ENCODE measurements at regions not wholly inside any gene's neighbourhood (a gene's known extent, or its start where the extent isn't known, plus 50 kb on each side); places are given as distances from the start of the nearest gene placed in this dataset.
A peak's percentile ranks its signal among the peaks of the same experiment; 100 is the strongest.

- no peak for TF ChIP-seq CTCF (conservative IDR thresholded peaks at IDR 0.05; ENCODE audit: low read depth, low read length)
- H3K4me3 ChIP-seq (ENCODE audit: low read depth, low read length): no peak overlapping the region
- DNase-seq (ENCODE audit: low read depth): no peak
Observed at GRCh38 chr4:74621616-74622015, 172.7 kb downstream of the BTC start.

- DNase-seq (ENCODE audit: low read depth): no peak
- H3K4me3 ChIP-seq (ENCODE audit: low read depth, low read length): no peak overlapping the region
- TF ChIP-seq CTCF (conservative IDR thresholded peaks at IDR 0.05; ENCODE audit: low read depth, low read length): peak; percentile 64
Observed at GRCh38 chr4:74623041-74623440, 171.3 kb downstream of the BTC start.

- DNase-seq (ENCODE audit: low read depth): peak; percentile 75
Observed at GRCh38 chr4:74624351-74625151, 169.8 kb downstream of the BTC start.

GRCh38 chr4:74625981-74626380 is 168.3 kb downstream of the BTC start:
- DNase-seq (ENCODE audit: low read depth): no peak
- no peak overlapping the region for H3K4me3 ChIP-seq (ENCODE audit: low read depth, low read length)
- TF ChIP-seq CTCF (conservative IDR thresholded peaks at IDR 0.05; ENCODE audit: low read depth, low read length): no peak

More at GRCh38 chr4:74624351-74625151, 169.8 kb downstream of the BTC start:
- H3K4me3 ChIP-seq (ENCODE audit: low read depth, low read length): no peak overlapping the region
- TF ChIP-seq CTCF (conservative IDR thresholded peaks at IDR 0.05; ENCODE audit: low read depth, low read length): no peak

- DNase-seq (ENCODE audit: low read depth): no peak
- no peak for TF ChIP-seq CTCF (conservative IDR thresholded peaks at IDR 0.05; ENCODE audit: low read depth, low read length)
- H3K4me3 ChIP-seq (ENCODE audit: low read depth, low read length): no peak overlapping the region
Observed at GRCh38 chr4:74627093-74627492, 167.2 kb downstream of the BTC start.

GRCh38 chr4:74627504-74627903 is 166.8 kb downstream of the BTC start:
- no peak for DNase-seq (ENCODE audit: low read depth)
- H3K4me3 ChIP-seq (ENCODE audit: low read depth, low read length): no peak overlapping the region
- TF ChIP-seq CTCF (conservative IDR thresholded peaks at IDR 0.05; ENCODE audit: low read depth, low read length): no peak
